ENCODE measurements at regions not wholly inside any gene's neighbourhood (a gene's known extent, or its start where the extent isn't known, plus 50 kb on each side); places are given as distances from the start of the nearest gene placed in this dataset.
"Not testable (repeated sequence)": the region's sequence is repeated elsewhere in the genome, so short reads cannot be mapped to it uniquely, and the experiment has no call there.

- no peaks in the 10 kb centered on the region for H3K4me1 Mint-ChIP-seq
- ATAC-seq (no peak), DNase-seq (no peak)
- POLR2A ChIA-PET: no interaction called here
- CTCF ChIA-PET: no interaction called here
- H3K27ac Mint-ChIP-seq: no peak overlapping the region
- no peak overlapping the region for H3K4me3 Mint-ChIP-seq
- intact Hi-C loops (cut with DNase I, micrococcal nuclease): no loop called here
- peaks cover 11% of the 10 kb centered on the region for H3K9me3 Mint-ChIP-seq (ENCODE audit: low read depth)
- no peaks in the 10 kb centered on the region for H3K36me3 Mint-ChIP-seq (ENCODE audit: low read depth)
- no peaks in the 10 kb centered on the region for H3K27me3 Mint-ChIP-seq
Observed at GRCh38 chr13:67943116-67943515, 713.0 kb upstream of the PCDH9 start.

GRCh38 chr13:67935626-67936025, 705.5 kb upstream of the PCDH9 start:
- Mint-ChIP-seq H3K36me3 (ENCODE audit: low read depth) (no peaks in the 10 kb centered on the region), H3K27ac (no peak overlapping the region), H3K27me3 (no peaks in the 10 kb centered on the region), H3K4me3 (no peak overlapping the region), H3K9me3 (ENCODE audit: low read depth) (peaks cover 14% of the 10 kb centered on the region), H3K4me1 (no peaks in the 10 kb centered on the region)
- CTCF ChIA-PET: no interaction called here
- ATAC-seq (no peak), DNase-seq (no peak)
- intact Hi-C loops (cut with DNase I, micrococcal nuclease): no loop called here
- POLR2A ChIA-PET: no interaction called here

- intact Hi-C loops (cut with DNase I, micrococcal nuclease): no loop called here
- CTCF ChIA-PET: no interaction called here
Observed at GRCh38 chr13:67934617-67935330, 704.6 kb upstream of the PCDH9 start.

GRCh38 chr13:67932991-67933390, 702.9 kb upstream of the PCDH9 start:
- Mint-ChIP-seq H3K9me3 (ENCODE audit: low read depth) (peaks cover 9% of the 10 kb centered on the region), H3K27ac (no peak overlapping the region), H3K4me1 (no peaks in the 10 kb centered on the region), H3K27me3 (no peaks in the 10 kb centered on the region), H3K4me3 (no peak overlapping the region), H3K36me3 (ENCODE audit: low read depth) (no peaks in the 10 kb centered on the region)
- CTCF ChIA-PET: no interaction called here
- POLR2A ChIA-PET: no interaction called here
- no peak for DNase-seq
- no peak for ATAC-seq
- intact Hi-C loops (cut with DNase I, micrococcal nuclease): no loop called here

More at GRCh38 chr13:67934617-67935330, 704.6 kb upstream of the PCDH9 start:
- Mint-ChIP-seq H3K36me3 (ENCODE audit: low read depth) (no peaks in the 10 kb centered on the region), H3K27me3 (no peaks in the 10 kb centered on the region), H3K4me1 (no peaks in the 10 kb centered on the region), H3K27ac (no peak overlapping the region), H3K4me3 (no peak overlapping the region), H3K9me3 (ENCODE audit: low read depth) (peaks cover 14% of the 10 kb centered on the region)
- ATAC-seq (no peak), DNase-seq (no peak)
- POLR2A ChIA-PET: no interaction called here

GRCh38 chr13:67917291-67917987, 687.3 kb upstream of the PCDH9 start:
- no peaks in the 10 kb centered on the region for H3K36me3 Mint-ChIP-seq (ENCODE audit: low read depth)
- POLR2A ChIA-PET: no interaction called here

DNA sequence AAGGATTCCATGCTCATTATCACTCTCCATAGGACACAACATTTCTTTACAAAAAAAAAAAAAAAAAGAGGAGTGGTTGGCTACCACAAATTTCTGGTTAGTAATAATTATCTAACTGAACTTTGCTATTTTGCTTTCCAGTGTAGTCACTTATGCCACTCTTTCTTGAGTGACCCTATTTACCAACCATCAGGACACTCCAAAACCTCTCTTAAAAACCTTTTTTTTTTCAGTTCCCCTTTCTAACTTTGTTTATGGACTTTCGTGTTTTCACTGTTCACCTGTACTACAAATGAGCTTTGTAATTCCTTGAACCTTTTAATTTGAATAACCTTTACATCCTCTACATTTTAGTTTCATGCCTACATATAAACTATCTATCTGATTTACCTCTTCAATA, 686.5 kb upstream of the PCDH9 start:
- intact Hi-C loops (cut with DNase I, micrococcal nuclease): no loop called here
- CTCF ChIA-PET: no interaction called here
- H3K4me3 Mint-ChIP-seq: no peak overlapping the region

More at GRCh38 chr13:67917291-67917987, 687.3 kb upstream of the PCDH9 start:
- ATAC-seq (no peak), DNase-seq (no peak)
- Mint-ChIP-seq H3K4me3 (no peak overlapping the region), H3K27ac (no peak overlapping the region), H3K9me3 (ENCODE audit: low read depth) (peaks cover 12% of the 10 kb centered on the region), H3K4me1 (no peaks in the 10 kb centered on the region), H3K27me3 (no peaks in the 10 kb centered on the region)
- intact Hi-C loops (cut with DNase I, micrococcal nuclease): no loop called here
- CTCF ChIA-PET: no interaction called here

DNA sequence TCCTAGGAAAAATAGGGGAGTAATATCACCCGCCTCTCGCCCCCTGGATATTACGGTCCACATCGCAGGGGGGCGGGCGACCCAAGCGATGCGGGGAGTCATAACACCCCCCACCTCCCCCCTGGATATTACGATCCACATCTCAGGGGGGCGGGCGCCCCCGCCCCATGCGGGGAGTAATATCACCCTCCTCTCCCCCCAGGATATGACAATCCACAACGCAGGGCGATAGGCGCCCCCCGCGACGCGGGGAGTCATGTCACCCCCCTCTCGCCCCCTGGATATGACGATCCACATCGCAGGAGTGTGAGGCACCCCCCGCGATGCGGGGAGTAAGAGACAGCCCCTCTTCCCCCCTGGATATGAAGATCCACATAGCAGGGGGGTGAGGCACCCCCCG, 684.4 kb upstream of the PCDH9 start:
- no peaks in the 10 kb centered on the region for H3K4me1 Mint-ChIP-seq
- intact Hi-C loops (cut with DNase I, micrococcal nuclease): no loop called here
- DNase-seq (no peak), ATAC-seq (no peak)
- H3K36me3 Mint-ChIP-seq (ENCODE audit: low read depth): no peaks in the 10 kb centered on the region
- no peak overlapping the region for H3K4me3 Mint-ChIP-seq
- ChIA-PET POLR2A (no interaction called here), CTCF (no interaction called here)
- no peak overlapping the region for H3K27ac Mint-ChIP-seq
- H3K27me3 Mint-ChIP-seq: no peaks in the 10 kb centered on the region
- H3K9me3 Mint-ChIP-seq (ENCODE audit: low read depth): peaks cover 18% of the 10 kb centered on the region

More for the DNA sequence above, 686.5 kb upstream of the PCDH9 start:
- no peak overlapping the region for H3K27ac Mint-ChIP-seq
- POLR2A ChIA-PET: no interaction called here
- H3K4me1 Mint-ChIP-seq: no peaks in the 10 kb centered on the region
- no peaks in the 10 kb centered on the region for H3K27me3 Mint-ChIP-seq
- H3K9me3 Mint-ChIP-seq (ENCODE audit: low read depth): peaks cover 14% of the 10 kb centered on the region
- no peaks in the 10 kb centered on the region for H3K36me3 Mint-ChIP-seq (ENCODE audit: low read depth)
- DNase-seq (no peak), ATAC-seq (no peak)

- H3K4me3 Mint-ChIP-seq; H3K36me3 Mint-ChIP-seq (ENCODE audit: low read depth); intact Hi-C loops (cut with DNase I, micrococcal nuclease); H3K27me3 Mint-ChIP-seq; DNase-seq; ATAC-seq; POLR2A ChIA-PET; H3K27ac Mint-ChIP-seq; H3K4me1 Mint-ChIP-seq; CTCF ChIA-PET: not testable (repeated sequence)
- H3K9me3 Mint-ChIP-seq (ENCODE audit: low read depth): peaks cover 32% of the 10 kb centered on the region
Observed at GRCh38 chr13:67902960-67903359, 672.8 kb upstream of the PCDH9 start.

- CTCF ChIA-PET: no interaction called here
- Mint-ChIP-seq H3K9me3 (ENCODE audit: low read depth) (peaks cover 3% of the 10 kb centered on the region), H3K4me1 (no peaks in the 10 kb centered on the region), H3K27ac (no peak overlapping the region), H3K36me3 (ENCODE audit: low read depth) (no peaks in the 10 kb centered on the region), H3K27me3 (no peaks in the 10 kb centered on the region), H3K4me3 (no peak overlapping the region)
- DNase-seq: no peak
- ATAC-seq: no peak
- intact Hi-C loops (cut with DNase I, micrococcal nuclease): no loop called here
- POLR2A ChIA-PET: interaction anchor here (0.6 kb wide), 1 partner anchor 149 kb away, joined by 4 read pairs; no protein-coding TSS in a partner anchor
Observed at GRCh38 chr13:67880916-67881315, 650.8 kb upstream of the PCDH9 start.

- Mint-ChIP-seq H3K4me1 (no peaks in the 10 kb centered on the region), H3K27ac (no peak overlapping the region), H3K27me3 (no peaks in the 10 kb centered on the region), H3K4me3 (no peak overlapping the region), H3K36me3 (ENCODE audit: low read depth) (no peaks in the 10 kb centered on the region), H3K9me3 (ENCODE audit: low read depth) (peaks cover 2% of the 10 kb centered on the region)
- POLR2A ChIA-PET: no interaction called here
- CTCF ChIA-PET: no interaction called here
- intact Hi-C loops (cut with DNase I, micrococcal nuclease): no loop called here
- DNase-seq (no peak), ATAC-seq (no peak)
Observed at GRCh38 chr13:67878376-67878775, 648.2 kb upstream of the PCDH9 start.

- ATAC-seq: no peak
- ChIA-PET CTCF (no interaction called here), POLR2A (no interaction called here)
- intact Hi-C loops (cut with DNase I, micrococcal nuclease): no loop called here
- H3K27me3 Mint-ChIP-seq: no peaks in the 10 kb centered on the region
- peaks cover 2% of the 10 kb centered on the region for H3K9me3 Mint-ChIP-seq (ENCODE audit: low read depth)
- no peaks in the 10 kb centered on the region for H3K4me1 Mint-ChIP-seq
- H3K27ac Mint-ChIP-seq: no peak overlapping the region
- no peaks in the 10 kb centered on the region for H3K36me3 Mint-ChIP-seq (ENCODE audit: low read depth)
- H3K4me3 Mint-ChIP-seq: no peak overlapping the region
- no peak for DNase-seq
Observed at GRCh38 chr13:67877031-67877430, 646.9 kb upstream of the PCDH9 start.

GRCh38 chr13:67867206-67867605, 637.1 kb upstream of the PCDH9 start:
- H3K4me1 Mint-ChIP-seq: no peaks in the 10 kb centered on the region
- H3K36me3 Mint-ChIP-seq (ENCODE audit: low read depth): no peaks in the 10 kb centered on the region
- H3K27ac Mint-ChIP-seq: no peak overlapping the region
- CTCF ChIA-PET: no interaction called here
- H3K27me3 Mint-ChIP-seq: no peaks in the 10 kb centered on the region
- ATAC-seq (no peak), DNase-seq (no peak)
- intact Hi-C loops (cut with DNase I, micrococcal nuclease): no loop called here
- POLR2A ChIA-PET: no interaction called here
- H3K9me3 Mint-ChIP-seq (ENCODE audit: low read depth): peaks cover 7% of the 10 kb centered on the region
- H3K4me3 Mint-ChIP-seq: no peak overlapping the region

Data from activated CD4-positive, alpha-beta T cell treated with anti-CD3 and anti-CD28 coated beads for 36 hours (primary cell).